ENCODE measurements at regions not wholly inside any gene's neighbourhood (a gene's known extent, or its start where the extent isn't known, plus 50 kb on each side); places are given as distances from the start of the nearest gene placed in this dataset.
"Not testable (repeated sequence)": the region's sequence is repeated elsewhere in the genome, so short reads cannot be mapped to it uniquely, and the experiment has no call there.

DNA sequence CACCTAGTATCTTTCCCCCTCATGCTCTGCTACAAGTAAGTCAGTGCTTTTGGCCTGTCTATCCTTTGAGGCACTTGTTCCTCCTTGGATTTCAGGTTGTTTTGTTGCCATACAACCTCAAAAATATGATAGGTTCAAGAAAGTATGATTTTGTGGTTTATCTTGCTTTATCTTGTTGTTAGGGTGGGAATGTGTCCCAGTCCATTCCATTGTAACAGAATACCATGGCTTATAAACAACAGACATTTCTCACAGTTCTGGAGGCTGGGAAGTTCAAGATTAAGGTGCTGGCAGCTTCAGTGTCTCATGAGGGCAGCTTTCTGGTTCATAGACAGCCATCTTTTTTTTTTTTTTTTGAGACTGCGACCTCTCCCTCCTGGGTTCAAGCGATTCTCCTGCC is 72.1 kb downstream of the TMEM270 start:
- H3K27ac ChIP-seq, result no peak overlapping the region
- TF ChIP-seq, protein P1, sequence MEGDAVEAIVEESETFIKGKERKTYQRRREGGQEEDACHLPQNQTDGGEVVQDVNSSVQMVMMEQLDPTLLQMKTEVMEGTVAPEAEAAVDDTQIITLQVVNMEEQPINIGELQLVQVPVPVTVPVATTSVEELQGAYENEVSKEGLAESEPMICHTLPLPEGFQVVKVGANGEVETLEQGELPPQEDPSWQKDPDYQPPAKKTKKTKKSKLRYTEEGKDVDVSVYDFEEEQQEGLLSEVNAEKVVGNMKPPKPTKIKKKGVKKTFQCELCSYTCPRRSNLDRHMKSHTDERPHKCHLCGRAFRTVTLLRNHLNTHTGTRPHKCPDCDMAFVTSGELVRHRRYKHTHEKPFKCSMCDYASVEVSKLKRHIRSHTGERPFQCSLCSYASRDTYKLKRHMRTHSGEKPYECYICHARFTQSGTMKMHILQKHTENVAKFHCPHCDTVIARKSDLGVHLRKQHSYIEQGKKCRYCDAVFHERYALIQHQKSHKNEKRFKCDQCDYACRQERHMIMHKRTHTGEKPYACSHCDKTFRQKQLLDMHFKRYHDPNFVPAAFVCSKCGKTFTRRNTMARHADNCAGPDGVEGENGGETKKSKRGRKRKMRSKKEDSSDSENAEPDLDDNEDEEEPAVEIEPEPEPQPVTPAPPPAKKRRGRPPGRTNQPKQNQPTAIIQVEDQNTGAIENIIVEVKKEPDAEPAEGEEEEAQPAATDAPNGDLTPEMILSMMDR (IDR thresholded peaks at IDR 0.05), result no peak
- TF ChIP-seq ZFX (IDR thresholded peaks at IDR 0.05; ENCODE audit: borderline replicate concordance), result no peak

DNA sequence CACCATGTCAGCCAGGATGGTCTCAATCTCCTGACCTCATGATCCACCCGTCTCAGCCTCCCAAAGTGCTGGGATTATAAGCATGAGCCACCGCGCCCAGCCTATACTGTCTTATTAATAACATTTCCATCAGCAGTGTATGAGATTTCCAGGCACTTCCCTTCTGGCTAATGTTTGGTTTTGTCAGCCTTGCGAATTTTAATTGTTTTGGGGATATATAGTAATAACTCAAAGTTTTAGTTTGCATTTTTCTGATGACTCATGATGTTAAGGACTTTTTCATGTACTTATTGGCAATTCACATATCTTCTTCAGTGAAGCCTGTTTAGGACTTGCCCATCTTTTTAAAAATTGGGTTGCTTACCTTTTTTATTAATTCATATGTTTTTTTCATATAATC is 76.0 kb downstream of the TMEM270 start:
- TF ChIP-seq, protein P1 (IDR thresholded peaks at IDR 0.05), result no peak
- TF ChIP-seq ZFX (IDR thresholded peaks at IDR 0.05; ENCODE audit: borderline replicate concordance), result no peak
- no peak overlapping the region for H3K27ac ChIP-seq

DNA sequence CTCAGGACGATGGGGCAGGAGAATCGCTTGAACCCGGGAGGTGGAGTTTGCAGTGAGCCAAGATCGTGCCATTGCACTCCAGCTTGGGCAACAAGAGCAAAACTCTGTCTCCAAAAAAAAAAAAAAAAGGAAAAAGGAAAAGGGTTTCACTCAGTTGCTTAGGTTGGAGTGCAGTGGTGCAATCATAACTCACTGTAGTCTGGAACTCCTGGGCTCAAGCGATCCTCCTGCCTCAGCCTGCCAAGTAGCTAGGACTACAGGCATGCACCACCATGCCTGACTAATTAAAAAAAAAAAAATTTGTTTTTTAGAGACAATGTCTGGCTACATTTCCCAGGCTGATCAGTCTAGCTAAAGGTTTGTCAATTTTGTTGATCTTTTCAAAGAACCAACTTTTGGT is 76.7 kb downstream of the TMEM270 start:
- H3K27ac ChIP-seq, result not testable (repeated sequence)

DNA sequence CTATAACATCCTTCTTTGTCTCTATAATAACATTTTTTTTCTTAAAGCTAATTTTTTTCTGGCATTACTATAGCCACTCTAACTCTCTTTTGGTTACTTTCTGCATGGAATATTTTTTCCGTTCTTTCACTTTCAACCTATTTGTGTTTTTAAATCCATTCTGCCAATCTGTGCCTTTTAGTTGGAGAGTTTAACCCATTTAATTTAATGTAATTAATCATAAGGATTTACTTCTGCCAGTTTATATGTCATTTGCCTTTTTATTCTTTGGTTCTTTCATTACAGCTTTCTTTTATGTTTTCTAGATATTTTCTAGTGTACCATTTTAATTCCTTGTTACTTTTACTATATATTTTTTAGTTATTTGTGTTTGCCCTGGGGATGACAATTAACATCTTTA is 78.6 kb downstream of the TMEM270 start:
- no peak overlapping the region for H3K27ac ChIP-seq
- TF ChIP-seq, protein P1 (IDR thresholded peaks at IDR 0.05), result no peak
- no peak for TF ChIP-seq ZFX (IDR thresholded peaks at IDR 0.05; ENCODE audit: borderline replicate concordance)

DNA sequence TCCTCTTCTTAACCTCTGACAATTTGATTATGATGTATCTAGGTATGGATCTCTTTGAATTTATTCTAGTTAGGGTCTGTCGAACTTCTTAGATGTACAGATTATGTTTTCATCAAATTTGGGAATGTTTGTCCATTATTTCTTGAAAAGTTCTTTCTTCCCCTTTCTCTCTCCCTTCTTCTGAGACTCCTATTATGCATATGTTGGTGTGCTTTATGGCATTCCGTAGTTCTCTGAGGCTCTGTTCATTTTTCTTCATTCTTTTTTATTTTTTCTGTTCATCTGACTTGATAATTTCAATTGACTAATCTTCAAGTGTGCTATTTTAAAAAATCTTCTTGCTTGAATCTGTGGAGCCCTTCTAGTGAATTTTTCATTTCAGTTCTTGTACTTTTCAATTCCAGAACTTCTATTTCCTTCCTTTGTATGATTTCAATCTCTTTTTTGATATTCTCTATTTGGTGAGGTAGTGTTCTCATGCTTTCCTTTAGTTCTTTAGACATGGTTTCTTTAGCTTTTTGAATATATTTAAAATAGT is 79.8 kb downstream of the TMEM270 start:
- TF ChIP-seq, protein P1 (IDR thresholded peaks at IDR 0.05), result no peak
- no peak for TF ChIP-seq ZFX (IDR thresholded peaks at IDR 0.05; ENCODE audit: borderline replicate concordance)
- H3K27ac ChIP-seq, result no peak overlapping the region

DNA sequence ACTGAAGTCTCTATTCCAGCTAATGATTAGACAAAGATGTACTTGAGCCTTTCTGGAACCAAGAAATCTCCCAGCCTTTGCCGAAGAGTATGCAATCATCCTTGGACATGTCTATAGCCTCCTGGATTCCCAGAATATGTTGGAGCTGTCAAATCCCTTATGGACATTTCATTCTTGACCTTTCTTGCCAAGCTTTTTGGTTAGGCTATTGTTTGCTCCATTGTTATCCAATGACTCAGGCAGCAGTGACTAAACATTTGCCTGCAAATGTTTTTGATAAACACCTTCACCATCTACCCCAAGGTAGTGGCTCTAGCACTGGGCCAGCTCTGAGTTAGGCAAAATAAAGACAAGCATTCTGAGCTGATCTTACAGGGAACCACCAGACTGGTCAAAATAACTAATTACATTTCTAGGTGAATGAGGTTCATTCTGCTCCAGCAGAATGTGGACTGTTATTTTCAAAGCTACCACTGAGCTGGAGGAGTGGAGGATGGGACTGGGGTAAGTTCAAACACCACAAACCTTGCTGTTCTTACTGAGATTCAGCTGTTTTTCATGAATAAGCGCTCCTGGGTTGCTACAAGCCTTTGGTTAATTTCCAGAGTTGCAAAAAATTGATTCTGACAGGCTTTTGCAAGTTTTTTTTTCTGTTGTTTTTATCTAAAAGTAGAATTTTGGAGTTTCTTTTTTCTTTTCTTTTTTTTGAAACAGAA is 81.0 kb downstream of the TMEM270 start:
- no peak for TF ChIP-seq ZFX (IDR thresholded peaks at IDR 0.05; ENCODE audit: borderline replicate concordance)
- TF ChIP-seq, protein P1 (IDR thresholded peaks at IDR 0.05), result no peak
- no peak overlapping the region for H3K27ac ChIP-seq

DNA sequence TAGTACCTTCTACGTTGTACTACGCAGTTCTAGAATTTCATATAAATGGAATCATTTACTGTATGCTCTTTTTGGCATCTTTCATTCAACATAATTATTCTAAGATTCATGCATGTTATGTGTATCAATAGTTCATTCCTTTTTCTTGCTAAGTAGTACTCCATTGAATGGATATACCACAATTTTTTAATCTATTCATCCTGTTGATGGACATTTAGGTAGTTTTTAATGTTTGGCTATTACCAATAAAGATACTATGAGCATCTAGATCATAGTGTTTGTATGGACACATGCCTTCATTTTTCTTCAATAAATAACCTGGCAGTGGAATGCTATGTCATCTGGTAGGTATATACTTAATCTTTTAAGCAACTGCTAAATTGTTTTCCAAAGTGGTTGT is 83.0 kb upstream of the ELN start:
- no peak for TF ChIP-seq ZFX (IDR thresholded peaks at IDR 0.05; ENCODE audit: borderline replicate concordance)
- TF ChIP-seq, protein P1 (IDR thresholded peaks at IDR 0.05), result no peak
- H3K27ac ChIP-seq, result no peak overlapping the region

DNA sequence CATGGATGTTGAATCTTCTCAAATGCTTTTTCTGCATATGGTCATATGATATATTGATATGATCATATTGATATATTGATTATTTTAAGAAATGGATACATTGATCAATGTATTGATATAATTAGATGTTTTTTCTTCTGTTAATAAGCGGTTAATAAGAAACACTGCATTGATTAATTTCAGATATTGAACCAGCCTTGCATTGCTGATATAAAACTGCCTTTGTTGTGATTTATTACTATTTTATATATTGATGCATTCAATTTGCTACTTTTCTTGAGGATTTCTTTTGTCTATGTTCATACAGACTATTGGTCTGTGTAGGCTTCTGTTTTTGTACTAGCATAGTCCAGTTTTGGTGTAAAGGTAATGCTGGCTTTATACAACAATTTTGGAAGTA is 79.7 kb upstream of the ELN start:
- TF ChIP-seq, protein P1 (IDR thresholded peaks at IDR 0.05), result no peak
- no peak for TF ChIP-seq ZFX (IDR thresholded peaks at IDR 0.05; ENCODE audit: borderline replicate concordance)
- no peak overlapping the region for H3K27ac ChIP-seq

Measured in 22Rv1 (cell line).